SK-N-SH (cell line): ENCODE measurements at regions not wholly inside any gene's neighbourhood (a gene's known extent, or its start where the extent isn't known, plus 50 kb on each side); places are given as distances from the start of the nearest gene placed in this dataset.

ENCODE experiments used
- CTCF ChIA-PET: fragments of 300-600, 350-600 bp; formaldehyde crosslinking; extraction: SDS; loops from one replicate; lab custom pipeline; 2021; lab: Yijun Ruan, JAX
- POLR2A ChIA-PET: fragments of 350-600 bp; sonication (Branson Sonifier 250); formaldehyde crosslinking; extraction: SDS; loops from one replicate; lab custom pipeline; 2020; ENCODE audit warnings: antibody characterized with exemption, inconsistent platforms; lab: Yijun Ruan, JAX
- DNase-seq: peaks from one replicate; pipeline ENCODE4 v3.0.0; 2012
- H2AFZ ChIP-seq: fragments of 200-600 bp; sonication (generic); 2 replicates; pipeline ENCODE4 v1.8.1; 2016; ENCODE audit warnings: antibody characterized with exemption, mild to moderate bottlenecking, low read depth
- H3F3A ChIP-seq: fragments of 200-600 bp; sonication (generic); replicated peaks from 2 replicates; pipeline ENCODE3; 2016; ENCODE audit warnings: antibody characterized with exemption, mild to moderate bottlenecking; ENCODE audit not compliant: insufficient read depth
- H3K27ac ChIP-seq, 2 experiments: fragments of 200-500 bp in 1 of 2; fragments of 200-600 bp in 1 of 2; sonication (Bioruptor generic) in 1 of 2; sonication (generic), shearing (Covaris generic) in 1 of 2; 2 replicates each; pipeline versions ENCODE4 v1.5.1 to v1.6.1; 2014 to 2016; ENCODE audit warnings: low read depth in 2 of 2, inconsistent platforms in 1 of 2, low read length in 1 of 2, mild to moderate bottlenecking in 1 of 2, mixed read lengths in 1 of 2
- H3K27me3 ChIP-seq: fragments of 200-600 bp; sonication (generic), shearing (Covaris generic); 2 replicates; pipeline ENCODE4 v1.6.1; 2016; ENCODE audit warnings: mixed run types; ENCODE audit not compliant: insufficient read depth
- H3K36me3 ChIP-seq, 2 experiments: fragments of 200-500 bp in 1 of 2; fragments of 200-600 bp in 1 of 2; sonication (Bioruptor generic) in 1 of 2; sonication (generic) in 1 of 2; replicated peaks in 1 of 2; 2 replicates each; pipeline versions ENCODE3 to v1.5.1; 2014 to 2016; ENCODE audit warnings: low read length in 1 of 2, mild to moderate bottlenecking in 1 of 2; ENCODE audit not compliant: insufficient read depth in 2 of 2, control insufficient read depth in 1 of 2
- H3K4me1 ChIP-seq, 2 experiments: fragments of 200-500 bp in 1 of 2; fragments of 200-600 bp in 1 of 2; sonication (Bioruptor generic) in 1 of 2; sonication (generic), shearing (Covaris generic) in 1 of 2; 2 replicates each; pipeline versions ENCODE4 v1.5.1 to v1.6.1; 2014 to 2016; ENCODE audit warnings: low read depth in 1 of 2, low read length in 1 of 2, mixed run types in 1 of 2; ENCODE audit not compliant: insufficient read depth in 2 of 2, control insufficient read depth in 1 of 2
- H3K4me2 ChIP-seq: fragments of 200-600 bp; sonication (generic), shearing (Covaris generic); 2 replicates; pipeline ENCODE4 v1.6.1; 2017; ENCODE audit warnings: mixed run types
- H3K4me3 ChIP-seq, 2 experiments: fragments of 200-500 bp in 1 of 2; fragments of 200-600 bp in 1 of 2; sonication (Bioruptor generic) in 1 of 2; sonication (generic), shearing (Covaris generic) in 1 of 2; 2 replicates each; pipeline versions ENCODE4 v1.5.1 to v1.8.1; 2014 to 2016; ENCODE audit warnings: low read depth in 2 of 2, inconsistent platforms in 1 of 2, low read length in 1 of 2, mild to moderate bottlenecking in 1 of 2, mixed read lengths in 1 of 2, moderate library complexity in 1 of 2
- H3K79me2 ChIP-seq: fragments of 200-600 bp; sonication (generic); 2 replicates; pipeline ENCODE4 v1.8.1; 2017; ENCODE audit warnings: mild to moderate bottlenecking; ENCODE audit not compliant: insufficient read depth
- H3K9ac ChIP-seq: fragments of 200-600 bp; sonication (generic); 2 replicates; pipeline ENCODE4 v1.6.1; 2017; ENCODE audit warnings: mixed run types
- H3K9me2 ChIP-seq: fragments of 200-600 bp; sonication (generic); 2 replicates; pipeline ENCODE4 v1.6.1; 2017; ENCODE audit warnings: mixed run types
- H3K9me3 ChIP-seq: fragments of 200-600 bp; sonication (generic); 2 replicates; pipeline ENCODE4 v1.6.1; 2017; ENCODE audit warnings: mixed run types, mild to moderate bottlenecking, moderate library complexity
- H4K20me1 ChIP-seq: fragments of 200-600 bp; sonication (generic); 2 replicates; pipeline ENCODE4 v1.6.1; 2017; ENCODE audit warnings: mild to moderate bottlenecking, mixed run types; ENCODE audit not compliant: insufficient read depth
- CHD2 ChIP-seq: fragments of 150-350 bp; IDR thresholded peaks from 2 replicates; pipeline ENCODE4 v1.6.1; 2018; ENCODE audit warnings: low read length; ENCODE audit not compliant: partially characterized antibody
- CTCF ChIP-seq: fragments of 200-600 bp; sonication (generic); IDR thresholded peaks from 2 replicates; pipeline ENCODE4 v1.6.1; 2017; ENCODE audit warnings: antibody characterized with exemption, mild to moderate bottlenecking, moderate library complexity
- ELF1 ChIP-seq: IDR thresholded peaks from 2 replicates; pipeline ENCODE4 v1.4.0; 2012
- GABPA ChIP-seq: IDR thresholded peaks from 2 replicates; pipeline ENCODE4 v1.4.0; 2012; ENCODE audit warnings: low read depth, mild to moderate bottlenecking
- GATA2 ChIP-seq: sonication (generic); formaldehyde crosslinking; IDR thresholded peaks from 2 replicates; pipeline ENCODE4 v1.5.0; 2020; ENCODE audit warnings: mild to moderate bottlenecking, missing genetic modification reagents
- JUND ChIP-seq: IDR thresholded peaks from 2 replicates; pipeline ENCODE4 v1.4.0; 2012
- MAX ChIP-seq: IDR thresholded peaks from 2 replicates; pipeline ENCODE4 v1.4.0; 2012; ENCODE audit warnings: low read depth
- NFIC ChIP-seq: IDR thresholded peaks from 2 replicates; pipeline ENCODE4 v1.4.0; 2012; ENCODE audit warnings: borderline replicate concordance
- PBX3 ChIP-seq: IDR thresholded peaks from 2 replicates; pipeline ENCODE4; 2012
- POLR2AphosphoS5 ChIP-seq: IDR thresholded peaks from 2 replicates; pipeline ENCODE4 v1.6.1; 2012; ENCODE audit warnings: low read depth, low read length
- RFX5 ChIP-seq: IDR thresholded peaks from 2 replicates; pipeline ENCODE4 v1.6.1; 2012; ENCODE audit warnings: mild to moderate bottlenecking, improper control_type of control experiment, low read length
- RXRA ChIP-seq: IDR thresholded peaks from 2 replicates; pipeline ENCODE4 v1.4.0; 2012; ENCODE audit warnings: low read depth, mild to moderate bottlenecking, borderline replicate concordance
- SIN3A ChIP-seq: IDR thresholded peaks from 2 replicates; pipeline ENCODE4 v1.6.1; 2012; ENCODE audit warnings: low read depth, mild to moderate bottlenecking, low read length, moderate library complexity, borderline replicate concordance
- USF1 ChIP-seq: IDR thresholded peaks from 2 replicates; pipeline ENCODE4 v1.4.0; 2012; ENCODE audit warnings: low read depth, borderline replicate concordance
- ZBTB33 ChIP-seq: IDR thresholded peaks from 2 replicates; pipeline ENCODE4 v1.4.0; 2012; ENCODE audit warnings: low read depth, borderline replicate concordance
- WGBS: methylation state at CpG from one replicate; pipeline ENCODE4 v1.1.6; 2017; ENCODE audit warnings: low lambda C conversion rate; 5-methylcytosine and 5-hydroxymethylcytosine counted together
- TF ChIP-seq, protein P1 (sequence below): fragments of 150-350 bp; IDR thresholded peaks from 2 replicates; pipeline ENCODE4 v1.6.1; 2017; ENCODE audit warnings: antibody characterized with exemption, low read length, low read depth, borderline replicate concordance
- TF ChIP-seq, protein P2 (sequence below): fragments of 150-350 bp; IDR thresholded peaks from 2 replicates; pipeline ENCODE4 v1.6.1; 2016; ENCODE audit warnings: mild to moderate bottlenecking, low read depth, low read length

GRCh38 chr18:29664278-29665036, 1378.1 kb downstream of the DSC3 start:
- Histone ChIP-seq H3K27ac (no peak overlapping the region), H3F3A (no peaks in the 10 kb centered on the region), H3K9me3 (no peaks in the 10 kb centered on the region), H3K4me2 (no peak overlapping the region), H3K36me3 (no peaks in the 10 kb centered on the region), H3K4me1 (no peaks in the 10 kb centered on the region), H2AFZ (no peak overlapping the region), H3K79me2 (no peaks in the 10 kb centered on the region), H3K27me3 (no peaks in the 10 kb centered on the region), H4K20me1 (no peaks in the 10 kb centered on the region), H3K4me3 (no peak overlapping the region), H3K9ac (no peak overlapping the region), H3K9me2 (no peaks in the 10 kb centered on the region)
- POLR2A ChIA-PET = no interaction called here
- no peak for DNase-seq
- WGBS = 49% methylated on average over 4 of the region's 4 CpGs
- CTCF ChIA-PET = no interaction called here
- TF ChIP-seq RFX5 (no peak), POLR2AphosphoS5 (no peak), RXRA (no peak), GABPA (no peak), PBX3 (no peak), NFIC (no peak), JUND (no peak)
- TF ChIP-seq, protein P1, sequence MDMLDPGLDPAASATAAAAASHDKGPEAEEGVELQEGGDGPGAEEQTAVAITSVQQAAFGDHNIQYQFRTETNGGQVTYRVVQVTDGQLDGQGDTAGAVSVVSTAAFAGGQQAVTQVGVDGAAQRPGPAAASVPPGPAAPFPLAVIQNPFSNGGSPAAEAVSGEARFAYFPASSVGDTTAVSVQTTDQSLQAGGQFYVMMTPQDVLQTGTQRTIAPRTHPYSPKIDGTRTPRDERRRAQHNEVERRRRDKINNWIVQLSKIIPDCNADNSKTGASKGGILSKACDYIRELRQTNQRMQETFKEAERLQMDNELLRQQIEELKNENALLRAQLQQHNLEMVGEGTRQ = no peak

DNA sequence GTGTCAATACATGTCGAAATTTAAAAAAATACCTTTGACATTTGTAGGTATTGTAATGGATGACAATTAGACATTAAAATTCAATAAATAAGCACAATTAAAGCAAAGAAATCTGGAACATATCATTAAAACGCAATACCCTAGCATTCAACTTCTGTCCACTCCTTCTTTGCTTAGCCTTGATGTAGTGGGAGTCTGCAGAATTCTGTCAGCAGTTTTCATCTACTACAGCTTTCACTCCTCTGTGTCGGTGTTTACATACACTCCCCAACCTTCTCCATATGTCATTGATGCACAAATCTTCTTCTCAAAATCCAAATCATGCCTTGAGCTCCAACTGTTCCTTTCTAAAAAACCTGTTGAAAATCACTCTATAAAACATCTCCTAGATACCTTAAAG, 1380.6 kb downstream of the DSC3 start:
- POLR2A ChIA-PET = no interaction called here
- 78% methylated on average over 3 of the region's 3 CpGs for WGBS
- Histone ChIP-seq H3K27me3 (no peaks in the 10 kb centered on the region), H3K4me1 (no peaks in the 10 kb centered on the region), H3K27ac (no peak overlapping the region), H3F3A (no peaks in the 10 kb centered on the region), H3K4me3 (no peak overlapping the region), H3K9me2 (no peaks in the 10 kb centered on the region), H3K36me3 (no peaks in the 10 kb centered on the region), H3K4me2 (no peak overlapping the region), H4K20me1 (no peaks in the 10 kb centered on the region), H3K9ac (no peak overlapping the region), H3K9me3 (no peaks in the 10 kb centered on the region), H3K79me2 (no peaks in the 10 kb centered on the region), H2AFZ (no peak overlapping the region)
- TF ChIP-seq USF1 (no peak), CHD2 (no peak), GATA2 (no peak), CTCF (no peak), GABPA (no peak), ZBTB33 (no peak), ELF1 (no peak), PBX3 (no peak), JUND (no peak), SIN3A (no peak), MAX (no peak)
- TF ChIP-seq, protein P2, sequence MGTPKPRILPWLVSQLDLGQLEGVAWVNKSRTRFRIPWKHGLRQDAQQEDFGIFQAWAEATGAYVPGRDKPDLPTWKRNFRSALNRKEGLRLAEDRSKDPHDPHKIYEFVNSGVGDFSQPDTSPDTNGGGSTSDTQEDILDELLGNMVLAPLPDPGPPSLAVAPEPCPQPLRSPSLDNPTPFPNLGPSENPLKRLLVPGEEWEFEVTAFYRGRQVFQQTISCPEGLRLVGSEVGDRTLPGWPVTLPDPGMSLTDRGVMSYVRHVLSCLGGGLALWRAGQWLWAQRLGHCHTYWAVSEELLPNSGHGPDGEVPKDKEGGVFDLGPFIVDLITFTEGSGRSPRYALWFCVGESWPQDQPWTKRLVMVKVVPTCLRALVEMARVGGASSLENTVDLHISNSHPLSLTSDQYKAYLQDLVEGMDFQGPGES = no peak
- DNase-seq = no peak
- CTCF ChIA-PET = no interaction called here
